GM21737 (cell line): ENCODE measurements at regions not wholly inside any gene's neighbourhood (a gene's known extent, or its start where the extent isn't known, plus 50 kb on each side); places are given as distances from the start of the nearest gene placed in this dataset.
"Not testable (repeated sequence)": the region's sequence is repeated elsewhere in the genome, so short reads cannot be mapped to it uniquely, and the experiment has no call there.

Source experiments
- ATAC-seq: cut with Tn5 transposase; IDR thresholded peaks from one replicate; pipeline ENCODE4 v1.9.1; 2021; ENCODE audit warnings: mild to moderate bottlenecking, moderate library complexity; ENCODE audit not compliant: unreplicated experiment

GRCh38 chr7:110412614-110413013, 678.3 kb upstream of the LRRN3 start:
- ATAC-seq, result no peak

- ATAC-seq, result no peak
Observed at GRCh38 chr7:110413038-110413437, 677.9 kb upstream of the LRRN3 start.

- ATAC-seq, result no peak
Observed at GRCh38 chr7:110417611-110418010, 673.3 kb upstream of the LRRN3 start.

GRCh38 chr7:110418659-110419280, 672.2 kb upstream of the LRRN3 start:
- ATAC-seq, result no peak

GRCh38 chr7:110420788-110421187, 670.1 kb upstream of the LRRN3 start:
- ATAC-seq, result no peak

GRCh38 chr7:110421490-110422241, 669.3 kb upstream of the LRRN3 start:
- no peak for ATAC-seq

GRCh38 chr7:110432061-110432553, 658.8 kb upstream of the LRRN3 start:
- no peak for ATAC-seq

GRCh38 chr7:110438926-110439325, 652.0 kb upstream of the LRRN3 start:
- not testable (repeated sequence) for ATAC-seq

- ATAC-seq, result no peak
Observed at GRCh38 chr7:110442381-110442837, 648.5 kb upstream of the LRRN3 start.

GRCh38 chr7:110446658-110447057, 644.3 kb upstream of the LRRN3 start:
- no peak for ATAC-seq

- ATAC-seq, result no peak
Observed at GRCh38 chr7:110448918-110449317, 642.0 kb upstream of the LRRN3 start.

- no peak for ATAC-seq
Observed at GRCh38 chr7:110454713-110455112, 636.2 kb upstream of the LRRN3 start.

- no peak for ATAC-seq
Observed at GRCh38 chr7:110461621-110462020, 629.3 kb upstream of the LRRN3 start.

GRCh38 chr7:110470420-110470819, 620.5 kb upstream of the LRRN3 start:
- ATAC-seq, result no peak

- ATAC-seq, result not testable (repeated sequence)
Observed at GRCh38 chr7:110472419-110472818, 618.5 kb upstream of the LRRN3 start.

- no peak for ATAC-seq
Observed at GRCh38 chr7:110480964-110481363, 610.0 kb upstream of the LRRN3 start.

- ATAC-seq, result no peak
Observed at GRCh38 chr7:110483553-110483952, 607.4 kb upstream of the LRRN3 start.

GRCh38 chr7:110484356-110484755, 606.6 kb upstream of the LRRN3 start:
- ATAC-seq, result no peak

- ATAC-seq, result no peak
Observed at GRCh38 chr7:110486549-110486948, 604.4 kb upstream of the LRRN3 start.

GRCh38 chr7:110502888-110503465, 588.0 kb upstream of the LRRN3 start:
- ATAC-seq, result no peak

- no peak for ATAC-seq
Observed at GRCh38 chr7:110507369-110507768, 583.6 kb upstream of the LRRN3 start.

- no peak for ATAC-seq
Observed at GRCh38 chr7:110507832-110508231, 583.1 kb upstream of the LRRN3 start.
